ENCODE measurements at regions not wholly inside any gene's neighbourhood (a gene's known extent, or its start where the extent isn't known, plus 50 kb on each side); places are given as distances from the start of the nearest gene placed in this dataset.
A peak's percentile ranks its signal among the peaks of the same experiment; 100 is the strongest.

DNA sequence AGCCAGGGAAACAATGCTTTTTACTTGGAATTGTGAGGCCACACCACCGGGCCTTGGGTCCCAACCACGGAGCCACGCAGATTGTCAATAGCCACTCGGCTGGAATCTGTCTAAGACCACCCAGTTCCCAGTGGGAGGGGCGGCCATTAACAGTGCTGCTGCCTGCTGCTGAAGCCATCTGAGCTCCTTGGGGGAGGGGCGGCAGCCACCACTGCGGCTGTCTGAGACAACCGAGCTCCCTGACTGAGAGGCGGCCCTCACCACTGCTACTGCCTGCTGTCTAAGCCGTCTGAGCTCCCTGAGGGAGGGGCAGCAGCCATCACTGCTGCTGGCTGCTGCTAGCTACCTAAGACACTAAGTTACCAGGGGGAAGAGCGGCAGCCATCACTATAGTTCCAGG lies 64.3 kb downstream of the DMRTA2 start:
- H3K9me3 ChIP-seq (ENCODE audit: low read length): no peaks in the 10 kb centered on the region
- H3K4me1 ChIP-seq (ENCODE audit: insufficient read depth, low read length): no peaks in the 10 kb centered on the region
- no peak overlapping the region for H2AFZ ChIP-seq (ENCODE audit: low read depth, low read length)
- H3K4me3 ChIP-seq (ENCODE audit: low read length): no peak overlapping the region
- H3K36me3 ChIP-seq (ENCODE audit: insufficient read depth, low read length): no peaks in the 10 kb centered on the region
- no peaks in the 10 kb centered on the region for H3K27me3 ChIP-seq (ENCODE audit: insufficient read depth, low read length)

DNA sequence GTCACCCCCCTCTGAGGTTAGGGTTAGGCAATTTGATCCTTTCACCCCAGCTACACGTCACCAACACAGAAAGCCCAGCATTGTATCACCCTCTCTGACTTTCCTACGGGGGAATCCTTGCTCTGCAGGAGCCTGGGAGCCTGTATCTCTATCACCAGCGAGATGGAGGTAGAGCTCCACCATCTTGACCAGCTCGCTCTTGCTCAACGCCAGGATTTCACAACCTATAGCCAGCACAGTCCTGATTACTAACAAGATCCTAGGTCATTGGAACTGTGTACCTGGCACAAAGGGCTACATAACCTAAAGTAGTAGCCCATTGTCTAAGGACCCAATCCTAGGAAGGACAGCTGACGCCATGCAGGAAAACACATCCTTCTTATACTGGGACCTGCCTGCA lies 66.1 kb downstream of the DMRTA2 start:
- no peaks in the 10 kb centered on the region for H3K9me3 ChIP-seq (ENCODE audit: low read length)
- H3K36me3 ChIP-seq (ENCODE audit: insufficient read depth, low read length): no peaks in the 10 kb centered on the region
- no peaks in the 10 kb centered on the region for H3K27me3 ChIP-seq (ENCODE audit: insufficient read depth, low read length)
- H2AFZ ChIP-seq (ENCODE audit: low read depth, low read length): no peak overlapping the region
- H3K4me3 ChIP-seq (ENCODE audit: low read length): no peak overlapping the region
- H3K4me1 ChIP-seq (ENCODE audit: insufficient read depth, low read length): no peaks in the 10 kb centered on the region

DNA sequence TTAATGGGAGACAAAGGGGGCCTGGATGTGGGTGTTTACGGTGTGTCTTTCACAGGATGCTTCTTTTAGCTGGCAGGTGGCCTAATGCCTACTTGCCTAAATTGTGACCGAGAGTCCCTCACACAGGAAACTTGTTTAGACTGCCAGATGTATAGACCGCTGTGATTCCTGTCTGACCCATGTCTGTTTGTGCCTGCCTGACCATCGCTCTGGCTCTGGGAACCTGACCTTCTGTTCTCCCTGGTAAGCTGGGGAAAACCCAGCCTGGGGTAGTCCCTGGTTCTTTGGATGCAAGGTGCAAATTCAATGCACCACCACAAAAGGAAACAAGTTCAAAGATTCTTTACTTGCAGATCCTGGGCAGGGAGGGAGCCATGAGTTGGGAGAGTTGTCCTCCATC lies 68.4 kb downstream of the DMRTA2 start:
- H3K36me3 ChIP-seq (ENCODE audit: insufficient read depth, low read length): no peaks in the 10 kb centered on the region
- H3K4me3 ChIP-seq (ENCODE audit: low read length): no peak overlapping the region
- H3K4me1 ChIP-seq (ENCODE audit: insufficient read depth, low read length): no peaks in the 10 kb centered on the region
- H2AFZ ChIP-seq (ENCODE audit: low read depth, low read length): no peak overlapping the region
- H3K27me3 ChIP-seq (ENCODE audit: insufficient read depth, low read length): no peaks in the 10 kb centered on the region
- H3K9me3 ChIP-seq (ENCODE audit: low read length): no peaks in the 10 kb centered on the region

DNA sequence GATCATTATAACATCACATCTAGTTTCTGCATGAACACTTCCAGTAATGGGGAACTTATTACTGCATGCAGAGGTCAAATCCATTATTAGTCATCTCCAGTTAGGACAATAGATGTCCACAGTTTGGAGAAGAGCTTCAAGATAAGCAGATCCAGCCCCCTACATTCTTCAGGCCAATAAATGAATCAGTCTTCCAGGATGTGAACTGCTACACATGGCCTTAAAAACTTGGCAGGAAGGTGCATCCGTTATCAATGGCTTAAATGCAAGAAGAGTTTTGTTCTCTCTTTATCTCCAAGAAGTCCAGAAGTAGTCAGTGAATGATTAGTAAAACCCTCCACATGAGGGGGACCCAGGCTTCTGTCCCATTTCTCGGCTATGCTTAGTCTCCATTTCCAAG lies 70.8 kb downstream of the DMRTA2 start:
- no peaks in the 10 kb centered on the region for H3K36me3 ChIP-seq (ENCODE audit: insufficient read depth, low read length)
- no peaks in the 10 kb centered on the region for H3K4me1 ChIP-seq (ENCODE audit: insufficient read depth, low read length)
- no peaks in the 10 kb centered on the region for H3K27me3 ChIP-seq (ENCODE audit: insufficient read depth, low read length)
- no peak overlapping the region for H2AFZ ChIP-seq (ENCODE audit: low read depth, low read length)
- no peaks in the 10 kb centered on the region for H3K9me3 ChIP-seq (ENCODE audit: low read length)
- no peak overlapping the region for H3K4me3 ChIP-seq (ENCODE audit: low read length)

DNA sequence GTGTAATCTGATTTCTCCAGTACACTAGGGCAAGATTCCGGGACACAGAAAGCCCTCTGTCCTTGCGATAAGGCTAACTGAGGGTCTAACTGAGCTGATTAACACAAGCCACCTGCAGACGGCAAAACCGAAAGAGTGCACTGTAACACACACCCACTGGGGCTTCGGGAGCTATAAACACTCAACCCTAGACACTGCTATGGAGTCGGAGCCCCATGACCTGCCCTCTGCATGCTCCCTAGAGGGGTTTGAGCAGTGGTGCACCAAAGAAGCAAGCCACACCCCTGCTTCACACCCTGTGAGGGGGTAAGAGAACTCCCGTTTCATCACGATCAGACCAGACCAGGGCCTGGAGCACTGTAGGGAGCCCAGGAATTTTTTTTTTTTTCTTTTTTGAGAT lies 72.4 kb downstream of the DMRTA2 start:
- H2AFZ ChIP-seq (ENCODE audit: low read depth, low read length): no peak overlapping the region
- no peaks in the 10 kb centered on the region for H3K27me3 ChIP-seq (ENCODE audit: insufficient read depth, low read length)

DNA sequence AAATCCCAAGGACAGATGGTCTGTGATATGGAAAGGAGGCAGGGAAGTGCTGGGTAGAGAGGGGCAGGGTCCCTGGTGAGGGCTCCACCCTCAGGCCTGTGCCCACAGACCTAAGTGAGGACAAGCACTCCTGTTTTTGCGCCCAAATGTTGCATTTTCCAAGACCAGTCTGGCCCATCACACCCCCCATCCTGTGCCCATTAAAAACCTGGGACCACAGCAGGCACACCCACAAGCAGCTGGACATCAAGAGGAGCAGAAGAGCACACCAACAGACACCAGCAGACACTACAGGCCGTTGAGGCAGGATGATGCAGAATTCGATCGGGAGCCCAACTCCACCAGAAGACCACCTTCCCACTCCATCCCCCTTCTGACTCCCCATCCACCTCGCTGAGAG lies 72.8 kb downstream of the DMRTA2 start:
- H3K4me3 ChIP-seq (ENCODE audit: low read length): no peak overlapping the region
- H2AFZ ChIP-seq (ENCODE audit: low read depth, low read length): no peak overlapping the region
- no peaks in the 10 kb centered on the region for H3K36me3 ChIP-seq (ENCODE audit: insufficient read depth, low read length)
- no peaks in the 10 kb centered on the region for H3K9me3 ChIP-seq (ENCODE audit: low read length)
- H3K4me1 ChIP-seq (ENCODE audit: insufficient read depth, low read length): no peaks in the 10 kb centered on the region
- H3K27me3 ChIP-seq (ENCODE audit: insufficient read depth, low read length): no peaks in the 10 kb centered on the region

More for the DNA sequence above, 72.4 kb downstream of the DMRTA2 start:
- Histone ChIP-seq H3K9me3 (ENCODE audit: low read length) (no peaks in the 10 kb centered on the region), H3K4me1 (ENCODE audit: insufficient read depth, low read length) (no peaks in the 10 kb centered on the region), H3K4me3 (ENCODE audit: low read length) (no peak overlapping the region), H3K36me3 (ENCODE audit: insufficient read depth, low read length) (no peaks in the 10 kb centered on the region)

DNA sequence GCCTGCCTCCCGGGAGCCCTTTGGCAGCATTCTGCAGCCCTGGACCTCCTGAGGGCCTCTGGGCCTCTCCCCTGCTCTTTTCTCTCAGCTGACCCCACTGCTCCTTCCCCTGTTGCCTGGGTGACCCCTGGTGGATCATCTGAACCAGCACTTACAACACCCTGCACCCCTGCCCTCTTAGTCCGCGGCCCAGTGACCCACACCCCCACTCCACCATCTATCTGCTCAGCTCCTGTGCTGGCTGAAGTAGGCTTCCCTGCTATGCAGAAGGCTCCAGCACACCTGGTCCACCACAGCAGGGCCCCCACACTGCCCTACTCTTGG lies 74.0 kb downstream of the DMRTA2 start:
- H3K4me3 ChIP-seq (ENCODE audit: low read length): no peak overlapping the region
- H3K36me3 ChIP-seq (ENCODE audit: insufficient read depth, low read length): no peaks in the 10 kb centered on the region
- H3K4me1 ChIP-seq (ENCODE audit: insufficient read depth, low read length): no peaks in the 10 kb centered on the region
- H2AFZ ChIP-seq (ENCODE audit: low read depth, low read length): no peak overlapping the region
- no peaks in the 10 kb centered on the region for H3K27me3 ChIP-seq (ENCODE audit: insufficient read depth, low read length)
- H3K9me3 ChIP-seq (ENCODE audit: low read length): no peaks in the 10 kb centered on the region

DNA sequence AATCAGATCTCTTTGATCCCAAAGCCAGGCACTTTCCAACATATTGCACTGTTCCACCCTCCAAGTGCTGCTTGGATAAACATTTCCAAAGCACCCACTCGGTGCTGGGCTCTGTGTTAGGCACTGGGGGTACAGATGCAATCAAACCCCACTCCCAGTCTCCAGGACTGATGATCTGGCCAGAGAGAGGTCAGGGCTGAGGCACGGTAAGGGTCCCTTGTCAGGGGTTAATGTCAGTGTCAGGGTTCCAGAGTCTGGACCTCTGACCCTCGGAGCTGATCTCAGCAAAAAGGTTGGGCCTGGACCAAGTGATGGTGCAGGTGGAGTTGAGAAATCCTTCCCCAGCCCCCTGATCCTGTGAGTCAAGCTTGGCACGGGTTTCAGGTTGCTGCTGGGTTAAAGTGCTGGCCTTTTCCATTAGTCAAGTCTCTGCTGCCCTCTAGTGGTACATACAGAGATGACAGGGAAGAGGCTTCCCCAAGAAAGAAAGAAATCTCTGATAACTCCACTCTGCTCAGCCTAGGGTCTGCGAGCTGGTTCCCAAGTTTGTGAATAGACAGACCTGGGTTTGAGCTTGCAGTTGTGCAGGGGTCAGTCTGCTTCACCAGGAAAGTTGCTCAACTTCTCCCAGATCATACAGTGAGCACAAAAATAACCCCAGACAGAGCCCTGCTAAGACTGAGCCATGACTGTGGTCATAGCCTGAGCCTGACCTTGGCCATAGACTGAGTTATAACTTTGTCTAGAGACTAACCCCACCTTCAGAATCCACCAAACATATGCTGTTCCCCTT lies 74.6 kb downstream of the DMRTA2 start:
- Histone ChIP-seq H3K4me3 (ENCODE audit: low read length) (no peak overlapping the region), H3K36me3 (ENCODE audit: insufficient read depth, low read length) (no peaks in the 10 kb centered on the region), H3K27me3 (ENCODE audit: insufficient read depth, low read length) (no peaks in the 10 kb centered on the region), H2AFZ (ENCODE audit: low read depth, low read length) (no peak overlapping the region), H3K4me1 (ENCODE audit: insufficient read depth, low read length) (no peaks in the 10 kb centered on the region), H3K9me3 (ENCODE audit: low read length) (no peaks in the 10 kb centered on the region)

DNA sequence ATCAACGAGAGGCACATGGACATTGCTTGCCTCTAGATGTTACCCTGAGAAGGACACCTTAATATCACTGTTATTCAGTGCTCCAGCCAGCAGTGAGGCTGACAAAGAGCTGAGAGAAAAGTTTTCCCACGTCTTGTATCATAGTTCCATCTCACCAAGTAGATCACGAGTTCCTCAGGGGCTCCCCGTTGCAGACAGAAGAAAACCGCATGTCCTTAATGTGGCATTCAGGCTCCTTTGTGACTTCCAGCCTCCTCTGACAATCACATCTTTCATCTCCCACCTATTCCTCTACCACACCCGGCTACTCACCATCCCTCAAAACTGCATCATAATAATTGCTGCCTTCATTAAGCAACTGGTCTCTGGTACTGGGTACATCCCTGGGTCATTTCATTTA lies 75.3 kb downstream of the DMRTA2 start:
- Histone ChIP-seq H3K36me3 (ENCODE audit: insufficient read depth, low read length) (no peaks in the 10 kb centered on the region), H3K4me3 (ENCODE audit: low read length) (no peak overlapping the region), H2AFZ (ENCODE audit: low read depth, low read length) (no peak overlapping the region), H3K4me1 (ENCODE audit: insufficient read depth, low read length) (no peaks in the 10 kb centered on the region), H3K27me3 (ENCODE audit: insufficient read depth, low read length) (no peaks in the 10 kb centered on the region), H3K9me3 (ENCODE audit: low read length) (no peaks in the 10 kb centered on the region)

DNA sequence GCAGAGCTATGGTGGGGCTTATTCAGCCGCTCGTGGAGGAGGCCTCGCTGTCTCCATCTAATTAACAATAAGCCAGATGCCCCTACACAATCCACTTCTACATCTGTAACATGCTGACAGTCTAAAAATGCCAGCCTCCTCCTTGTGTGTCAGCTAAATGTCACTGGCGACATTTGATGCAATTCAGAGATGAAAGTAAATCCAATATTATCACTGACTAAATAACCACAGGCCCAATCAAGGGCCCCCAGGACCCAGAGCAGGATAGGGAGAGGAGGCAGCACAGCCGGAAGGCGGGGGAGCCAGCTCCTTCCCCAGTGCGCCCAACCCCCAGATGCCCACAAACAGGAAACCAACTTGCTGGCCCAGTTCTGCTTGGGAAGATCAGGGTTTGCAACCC lies 76.6 kb downstream of the DMRTA2 start:
- Histone ChIP-seq H3K4me1 (ENCODE audit: insufficient read depth, low read length) (no peaks in the 10 kb centered on the region), H3K36me3 (ENCODE audit: insufficient read depth, low read length) (no peaks in the 10 kb centered on the region), H3K9me3 (ENCODE audit: low read length) (no peaks in the 10 kb centered on the region), H2AFZ (ENCODE audit: low read depth, low read length) (no peak overlapping the region), H3K27me3 (ENCODE audit: insufficient read depth, low read length) (no peaks in the 10 kb centered on the region), H3K4me3 (ENCODE audit: low read length) (no peak overlapping the region)

DNA sequence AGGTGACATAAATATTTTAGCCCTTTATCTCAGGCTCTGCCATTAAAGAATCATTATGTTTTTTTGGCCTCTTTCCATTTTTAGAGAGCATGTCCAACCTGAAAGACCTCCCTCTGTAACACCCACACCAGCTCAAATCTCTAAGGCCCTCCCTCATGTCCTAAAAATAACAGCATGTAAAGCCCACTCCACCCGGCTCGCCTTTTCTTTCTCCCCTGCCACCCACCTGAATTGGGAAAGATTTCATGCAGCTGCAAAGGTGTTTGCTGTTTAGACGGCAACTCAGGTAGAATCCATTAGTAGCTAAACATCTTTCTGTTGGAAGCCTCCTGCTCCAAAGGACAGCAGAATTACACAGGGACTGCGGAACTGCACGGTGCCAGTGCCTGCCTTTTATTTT lies 79.9 kb downstream of the DMRTA2 start:
- H3K9me3 ChIP-seq (ENCODE audit: low read length): no peaks in the 10 kb centered on the region
- no peak overlapping the region for H2AFZ ChIP-seq (ENCODE audit: low read depth, low read length)
- H3K4me3 ChIP-seq (ENCODE audit: low read length): no peak overlapping the region
- H3K27me3 ChIP-seq (ENCODE audit: insufficient read depth, low read length): peaks cover 4% of the 10 kb centered on the region
- H3K4me1 ChIP-seq (ENCODE audit: insufficient read depth, low read length): no peaks in the 10 kb centered on the region
- no peaks in the 10 kb centered on the region for H3K36me3 ChIP-seq (ENCODE audit: insufficient read depth, low read length)

DNA sequence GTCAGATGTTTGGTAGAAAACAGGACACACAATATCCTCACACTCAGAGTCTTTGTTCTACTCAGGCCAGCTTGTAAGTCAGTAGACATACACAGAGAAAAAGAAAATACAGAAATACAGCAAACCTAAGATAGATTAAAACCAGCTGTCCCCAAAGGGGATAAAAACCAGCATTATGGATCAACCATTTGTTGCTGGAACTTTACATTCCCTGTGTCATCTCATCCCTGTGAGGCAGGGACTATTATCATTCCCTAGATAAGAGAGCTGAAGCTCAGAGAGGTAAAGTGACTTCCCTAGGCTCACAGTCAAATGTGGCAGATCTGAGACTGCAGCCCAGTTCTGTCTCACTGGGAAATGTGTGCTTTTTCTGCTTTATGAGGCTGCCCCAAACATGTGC lies 80.7 kb downstream of the DMRTA2 start:
- H2AFZ ChIP-seq (ENCODE audit: low read depth, low read length): no peak overlapping the region
- H3K9me3 ChIP-seq (ENCODE audit: low read length): no peaks in the 10 kb centered on the region
- no peak overlapping the region for H3K4me3 ChIP-seq (ENCODE audit: low read length)
- no peaks in the 10 kb centered on the region for H3K36me3 ChIP-seq (ENCODE audit: insufficient read depth, low read length)
- peaks cover 4% of the 10 kb centered on the region for H3K27me3 ChIP-seq (ENCODE audit: insufficient read depth, low read length)
- H3K4me1 ChIP-seq (ENCODE audit: insufficient read depth, low read length): no peaks in the 10 kb centered on the region

DNA sequence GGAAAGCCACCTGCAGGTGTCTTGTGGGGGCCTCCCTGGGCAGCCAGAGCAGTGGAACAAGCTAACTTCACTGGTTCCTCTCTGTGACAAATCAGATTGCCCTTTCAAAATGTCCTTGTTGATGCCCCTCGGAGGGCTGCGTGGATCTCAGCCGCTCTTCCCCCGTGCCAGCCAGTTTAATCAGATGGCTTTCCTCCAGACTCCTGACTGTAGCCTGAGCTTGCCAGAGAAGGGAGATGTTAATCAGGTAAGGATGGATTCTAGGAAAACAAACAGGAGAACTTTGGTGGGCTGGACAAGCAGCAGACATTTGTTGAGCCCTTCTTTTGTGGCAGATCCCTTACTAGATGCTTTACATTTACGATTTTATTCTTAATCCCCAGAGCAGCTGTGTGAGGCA lies 88.2 kb downstream of the DMRTA2 start:
- H3K4me3 ChIP-seq (ENCODE audit: low read length): no peak overlapping the region
- H3K9me3 ChIP-seq (ENCODE audit: low read length): no peaks in the 10 kb centered on the region
- H3K4me1 ChIP-seq (ENCODE audit: insufficient read depth, low read length): peaks cover 3% of the 10 kb centered on the region
- no peak overlapping the region for H2AFZ ChIP-seq (ENCODE audit: low read depth, low read length)
- H3K27me3 ChIP-seq (ENCODE audit: insufficient read depth, low read length): peaks cover 18% of the 10 kb centered on the region
- H3K36me3 ChIP-seq (ENCODE audit: insufficient read depth, low read length): no peaks in the 10 kb centered on the region

DNA sequence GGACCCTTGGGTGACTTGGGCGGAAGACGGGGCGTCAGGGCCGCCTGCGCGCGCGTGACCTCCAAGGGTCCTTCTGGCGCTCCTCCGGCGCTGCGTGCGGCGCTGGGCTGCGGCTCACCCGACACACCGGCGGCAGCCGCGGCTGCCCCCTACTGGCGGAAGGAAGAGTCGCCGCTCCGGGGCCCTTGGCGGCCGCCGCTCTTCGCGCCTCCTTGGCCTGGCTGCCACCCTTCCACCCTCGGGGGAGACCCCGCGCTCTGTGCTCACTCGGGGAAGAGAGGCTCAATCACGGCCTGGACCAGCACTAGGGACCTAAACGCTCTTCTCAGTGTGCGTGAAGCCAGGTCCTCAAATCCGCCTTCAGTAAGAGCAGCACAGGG lies 89.7 kb downstream of the DMRTA2 start:
- Histone ChIP-seq H3K27me3 (ENCODE audit: insufficient read depth, low read length) (peaks cover 16% of the 10 kb centered on the region), H3K4me3 (ENCODE audit: low read length) (peak overlapping the region; percentile 16), H3K9me3 (ENCODE audit: low read length) (no peaks in the 10 kb centered on the region), H2AFZ (ENCODE audit: low read depth, low read length) (no peak overlapping the region), H3K4me1 (ENCODE audit: insufficient read depth, low read length) (peaks cover 3% of the 10 kb centered on the region), H3K36me3 (ENCODE audit: insufficient read depth, low read length) (no peaks in the 10 kb centered on the region)

All from neuron (in vitro differentiated cells).